ENCODE measurements at regions not wholly inside any gene's neighbourhood (a gene's known extent, or its start where the extent isn't known, plus 50 kb on each side); places are given as distances from the start of the nearest gene placed in this dataset.

- BruUV-seq (replicated peaks): no TSS peak
- H3K9me3 ChIP-seq (ENCODE audit: control insufficient read depth, insufficient read depth, low read depth, low read length): no peaks in the 10 kb centered on the region
Measured at GRCh38 chr5:3143382-3143781, 391.9 kb upstream of the IRX2 start.

GRCh38 chr5:3142261-3143027 lies 391.0 kb upstream of the IRX2 start:
- Histone ChIP-seq H3K9me3 (ENCODE audit: control insufficient read depth, insufficient read depth, low read depth, low read length) (no peaks in the 10 kb centered on the region), H3K27ac (ENCODE audit: low read length) (no peak overlapping the region), H3K27me3 (ENCODE audit: control insufficient read depth, insufficient read depth, low read length) (no peaks in the 10 kb centered on the region), H3K4me1 (ENCODE audit: control insufficient read depth, insufficient read depth, low read length) (no peaks in the 10 kb centered on the region), H3K4me3 (ENCODE audit: low read depth in 2 of 2, low read length in 2 of 2) (no peak overlapping the region), H3K36me3 (ENCODE audit: control insufficient read depth, insufficient read depth, low read length) (no peaks in the 10 kb centered on the region)
- intact Hi-C loops (cut with micrococcal nuclease; ENCODE audit: unreplicated experiment) (no loop called here), in situ Hi-C loops (cut with HindIII; ENCODE audit: low pct_unique_long_range_greater_than_20kb, low sequenced_read_pairs) (no loop called here)
- ChIA-PET POLR2A (no interaction called here), CTCF (no interaction called here)
- no TSS peak for BruUV-seq (replicated peaks)
- TF ChIP-seq POLR2AphosphoS5 (IDR thresholded peaks at IDR 0.05; ENCODE audit: low read depth, low read length) (no peak), REST (IDR thresholded peaks at IDR 0.05; ENCODE audit: insufficient read depth in 1 of 2, low read depth in 2 of 2, low read length in 1 of 2) (no peak), CTCF (IDR thresholded peaks at IDR 0.05) (no peak), SIN3A (IDR thresholded peaks at IDR 0.05; ENCODE audit: borderline replicate concordance, insufficient read depth, low read depth, low read length) (no peak), TCF7L2 (IDR thresholded peaks at IDR 0.05; ENCODE audit: low read depth, low read length) (no peak)
- DNase-seq (ENCODE audit: low read depth, low spot score) (no peak), ATAC-seq (no peak)

More at GRCh38 chr5:3143382-3143781, 391.9 kb upstream of the IRX2 start:
- intact Hi-C loops (cut with micrococcal nuclease; ENCODE audit: unreplicated experiment): no loop called here
- Histone ChIP-seq H3K4me1 (ENCODE audit: control insufficient read depth, insufficient read depth, low read length) (no peaks in the 10 kb centered on the region), H3K4me3 (ENCODE audit: low read depth in 2 of 2, low read length in 2 of 2) (no peak overlapping the region), H3K27ac (ENCODE audit: low read length) (no peak overlapping the region), H3K27me3 (ENCODE audit: control insufficient read depth, insufficient read depth, low read length) (no peaks in the 10 kb centered on the region), H3K36me3 (ENCODE audit: control insufficient read depth, insufficient read depth, low read length) (no peaks in the 10 kb centered on the region)
- in situ Hi-C loops (cut with HindIII; ENCODE audit: low pct_unique_long_range_greater_than_20kb, low sequenced_read_pairs): no loop called here
- TF ChIP-seq POLR2AphosphoS5 (IDR thresholded peaks at IDR 0.05; ENCODE audit: low read depth, low read length) (no peak), CTCF (IDR thresholded peaks at IDR 0.05) (no peak), SIN3A (IDR thresholded peaks at IDR 0.05; ENCODE audit: borderline replicate concordance, insufficient read depth, low read depth, low read length) (no peak)
- ChIA-PET CTCF (no interaction called here), POLR2A (no interaction called here)
- DNase-seq (ENCODE audit: low read depth, low spot score): no peak
- no peak for ATAC-seq

All from Panc1 (cell line).